ENCODE measurements at regions not wholly inside any gene's neighbourhood (a gene's known extent, or its start where the extent isn't known, plus 50 kb on each side); places are given as distances from the start of the nearest gene placed in this dataset.

DNA sequence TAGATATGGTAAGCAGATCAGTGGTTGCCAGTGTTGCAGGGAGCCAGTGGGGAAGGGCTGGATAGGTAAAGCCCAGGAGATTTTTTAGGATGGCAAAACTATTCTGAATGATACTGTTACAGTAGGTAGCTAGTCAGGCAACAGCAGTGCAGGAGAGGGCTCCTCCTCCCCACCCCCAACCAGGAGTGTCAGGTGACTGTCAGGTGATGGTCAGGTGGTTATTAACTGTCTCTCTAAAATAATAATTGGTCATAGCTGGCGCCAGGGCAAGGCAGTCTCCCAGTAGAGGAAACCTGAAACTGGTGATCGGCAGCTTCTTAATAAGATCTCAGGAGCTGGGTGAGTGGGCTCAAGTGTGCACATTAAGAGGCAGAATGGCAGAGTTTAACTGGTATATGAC, 201.6 kb upstream of the PARD3B start:
- TF ChIP-seq EZH2 (optimal IDR thresholded peaks at IDR 0.05; ENCODE audit: low read depth, low read length) (no peak), CTCF (IDR thresholded peaks at IDR 0.05; ENCODE audit: low read length) (no peak), EZH2phosphoT487 (IDR thresholded peaks at IDR 0.05; ENCODE audit: low read length) (no peak)
